MM.1S (cell line): ENCODE measurements at regions not wholly inside any gene's neighbourhood (a gene's known extent, or its start where the extent isn't known, plus 50 kb on each side); places are given as distances from the start of the nearest gene placed in this dataset.

ENCODE experiments used
- DNase-seq: peaks from one replicate; pipeline ENCODE4 v3.0.0-alpha.2; 2015
- H2AFZ ChIP-seq: fragments of 300-600 bp; sonication (generic); 2 replicates; pipeline ENCODE4 v1.6.0; 2016; ENCODE audit warnings: antibody characterized with exemption, low read length
- H3F3A ChIP-seq: fragments of 300-600 bp; sonication (generic); 2 replicates; pipeline ENCODE4 v1.6.1; 2016; ENCODE audit warnings: mild to moderate bottlenecking, antibody characterized with exemption, low read length, moderate library complexity, mixed read lengths; ENCODE audit not compliant: insufficient read depth
- H3K27ac ChIP-seq: fragments of 300-600 bp; sonication (generic); 2 replicates; pipeline ENCODE4 v1.5.1; 2016; ENCODE audit warnings: mild to moderate bottlenecking, low read length
- H3K27me3 ChIP-seq: fragments of 300-600 bp; sonication (generic); replicated peaks from 2 replicates; pipeline ENCODE4 v1.6.0; 2016; ENCODE audit warnings: low read length; ENCODE audit not compliant: insufficient read depth
- H3K36me3 ChIP-seq: fragments of 300-600 bp; sonication (generic); replicated peaks from 2 replicates; pipeline ENCODE4 v1.6.1; 2016; ENCODE audit warnings: mild to moderate bottlenecking, low read length, mixed read lengths; ENCODE audit not compliant: insufficient read depth
- H3K4me1 ChIP-seq: fragments of 300-600 bp; sonication (generic); 2 replicates; pipeline ENCODE4 v1.6.1; 2016; ENCODE audit warnings: low read length, mixed read lengths
- H3K4me2 ChIP-seq: fragments of 300-600 bp; sonication (generic); 2 replicates; pipeline ENCODE4 v1.6.0; 2016; ENCODE audit warnings: low read depth, low read length
- H3K4me3 ChIP-seq: fragments of 300-600 bp; sonication (generic); 2 replicates; pipeline ENCODE4 v1.5.1; 2016; ENCODE audit warnings: low read length, mixed read lengths
- H3K79me2 ChIP-seq: fragments of 300-600 bp; sonication (generic); 2 replicates; pipeline ENCODE4 v1.6.1; 2016; ENCODE audit warnings: mixed run types, low read length, mixed read lengths
- H3K9ac ChIP-seq: fragments of 300-600 bp; sonication (generic); 2 replicates; pipeline ENCODE4 v1.6.1; 2016; ENCODE audit warnings: low read length, mixed read lengths
- H3K9me2 ChIP-seq: fragments of 300-600 bp; sonication (generic); replicated peaks from 2 replicates; pipeline ENCODE4 v1.6.1; 2016; ENCODE audit warnings: mild to moderate bottlenecking, low read length, mixed read lengths; ENCODE audit not compliant: insufficient read depth
- H3K9me3 ChIP-seq: fragments of 300-600 bp; sonication (generic); replicated peaks from 2 replicates; pipeline ENCODE4 v1.6.1; 2016; ENCODE audit warnings: mild to moderate bottlenecking, low read length, mixed read lengths; ENCODE audit not compliant: insufficient read depth
- H4K20me1 ChIP-seq: fragments of 300-600 bp; sonication (generic); 2 replicates; pipeline ENCODE4 v1.6.1; 2016; ENCODE audit warnings: mild to moderate bottlenecking, low read length, moderate library complexity, mixed read lengths; ENCODE audit not compliant: insufficient read depth
- CTCF ChIP-seq: fragments of 300-600 bp; sonication (generic); IDR thresholded peaks from 2 replicates; pipeline ENCODE4 v1.5.1; 2016; ENCODE audit warnings: antibody characterized with exemption, low read length, mixed read lengths
- EZH2 ChIP-seq: fragments of 300-600 bp; sonication (generic); optimal IDR thresholded peaks from 2 replicates; pipeline ENCODE3; 2017; ENCODE audit warnings: low read depth, mild to moderate bottlenecking, antibody characterized with exemption, low read length, mixed read lengths
- EZH2phosphoT487 ChIP-seq: fragments of 300-600 bp; sonication (generic); IDR thresholded peaks from 2 replicates; pipeline ENCODE4 v1.6.1; 2018; ENCODE audit warnings: antibody characterized with exemption, low read length

- no peaks in the 10 kb centered on the region for H3K9me3 ChIP-seq
- H2AFZ ChIP-seq: no peak overlapping the region
- TF ChIP-seq EZH2phosphoT487 (no peak), CTCF (no peak), EZH2 (no peak)
- no peaks in the 10 kb centered on the region for H3K4me1 ChIP-seq
- no peaks in the 10 kb centered on the region for H3K36me3 ChIP-seq
- no peaks in the 10 kb centered on the region for H4K20me1 ChIP-seq
- H3K4me2 ChIP-seq: no peak overlapping the region
- no peak overlapping the region for H3K27ac ChIP-seq
- H3K79me2 ChIP-seq: no peaks in the 10 kb centered on the region
- H3K9me2 ChIP-seq: no peaks in the 10 kb centered on the region
- no peak overlapping the region for H3K4me3 ChIP-seq
- H3K27me3 ChIP-seq: no peaks in the 10 kb centered on the region
- no peak for DNase-seq
- no peak overlapping the region for H3K9ac ChIP-seq
- no peaks in the 10 kb centered on the region for H3F3A ChIP-seq
These were observed 217.7 kb downstream of the DEPDC1B start for GRCh38 chr5:60482301-60482700.

DNA sequence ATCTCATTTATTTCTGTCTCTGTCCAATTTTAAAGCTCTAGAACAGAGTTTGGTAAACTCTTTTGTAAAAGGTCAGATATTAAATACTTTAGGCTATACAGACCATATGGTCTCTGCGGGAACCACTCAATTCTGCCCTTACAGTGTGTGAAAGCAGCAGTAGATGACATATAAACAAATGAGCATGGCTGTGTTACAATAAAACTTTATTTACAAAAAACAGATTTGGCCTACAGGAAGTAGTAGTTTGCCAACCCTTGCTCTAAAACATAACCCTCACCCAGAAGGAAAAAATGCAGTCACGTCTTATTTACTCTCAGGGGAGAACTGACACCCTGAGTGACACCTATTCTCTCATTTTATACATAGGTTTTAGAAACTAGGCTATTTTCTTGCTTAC is 220.4 kb downstream of the DEPDC1B start:
- Histone ChIP-seq H3K9ac (no peak overlapping the region), H3K27me3 (no peaks in the 10 kb centered on the region), H3K4me3 (no peak overlapping the region), H3K27ac (no peak overlapping the region), H3F3A (no peaks in the 10 kb centered on the region), H3K9me3 (no peaks in the 10 kb centered on the region), H2AFZ (no peak overlapping the region), H4K20me1 (no peaks in the 10 kb centered on the region), H3K4me1 (no peaks in the 10 kb centered on the region), H3K79me2 (no peaks in the 10 kb centered on the region), H3K9me2 (no peaks in the 10 kb centered on the region), H3K4me2 (no peak overlapping the region), H3K36me3 (no peaks in the 10 kb centered on the region)
- no peak for DNase-seq
- TF ChIP-seq EZH2 (no peak), CTCF (no peak), EZH2phosphoT487 (no peak)

GRCh38 chr5:60477849-60478248 is 222.1 kb downstream of the DEPDC1B start:
- no peak overlapping the region for H3K4me3 ChIP-seq
- no peaks in the 10 kb centered on the region for H3K9me3 ChIP-seq
- H3K79me2 ChIP-seq: no peaks in the 10 kb centered on the region
- no peaks in the 10 kb centered on the region for H4K20me1 ChIP-seq
- H3K9me2 ChIP-seq: no peaks in the 10 kb centered on the region
- no peak overlapping the region for H2AFZ ChIP-seq
- H3F3A ChIP-seq: no peaks in the 10 kb centered on the region
- H3K9ac ChIP-seq: no peak overlapping the region
- TF ChIP-seq CTCF: no peak
- TF ChIP-seq EZH2phosphoT487: no peak
- no peak for TF ChIP-seq EZH2
- H3K4me2 ChIP-seq: no peak overlapping the region
- no peak overlapping the region for H3K27ac ChIP-seq
- H3K36me3 ChIP-seq: no peaks in the 10 kb centered on the region
- no peak for DNase-seq
- no peaks in the 10 kb centered on the region for H3K27me3 ChIP-seq
- no peaks in the 10 kb centered on the region for H3K4me1 ChIP-seq
